Thyroid gland (tissue), 4 donors: ENCODE measurements at regions not wholly inside any gene's neighbourhood (a gene's known extent, or its start where the extent isn't known, plus 50 kb on each side); places are given as distances from the start of the nearest gene placed in this dataset.

Experiments
- CTCF ChIP-seq, 6 experiments: fragments of 200-600 bp in 3 of 6; fragments of 450-650 bp in 3 of 6; sonication (generic) in 3 of 6; IDR thresholded peaks; one replicate each; pipeline ENCODE4 v1.5.1; 2016 to 2019; ENCODE audit warnings: antibody characterized with exemption in 6 of 6, mild to moderate bottlenecking in 2 of 6, inconsistent platforms in 1 of 6, moderate library complexity in 1 of 6
- POLR2A ChIP-seq, 2 donors: fragments of 450-650 bp; IDR thresholded peaks; one replicate each; pipeline ENCODE4 v1.6.1; 2017; ENCODE audit warnings: antibody characterized with exemption in 2 of 2, mild to moderate bottlenecking in 2 of 2, moderate library complexity in 1 of 2

GRCh38 chr2:187962538-187962937, 329.1 kb upstream of the GULP1 start:
- no peak for TF ChIP-seq CTCF (IDR thresholded peaks at IDR 0.05)
- TF ChIP-seq POLR2A (IDR thresholded peaks at IDR 0.05): no peak
